ENCODE measurements at regions not wholly inside any gene's neighbourhood (a gene's known extent, or its start where the extent isn't known, plus 50 kb on each side); places are given as distances from the start of the nearest gene placed in this dataset.

- TF ChIP-seq REST (IDR thresholded peaks at IDR 0.05; ENCODE audit: insufficient read depth in 1 of 2, low read depth in 2 of 2, low read length in 2 of 2) (no peak), POLR2AphosphoS5 (IDR thresholded peaks at IDR 0.05; ENCODE audit: low read depth, low read length) (no peak), TAF1 (IDR thresholded peaks at IDR 0.05; ENCODE audit: borderline replicate concordance, insufficient read depth, low read length) (no peak), SIN3A (IDR thresholded peaks at IDR 0.05; ENCODE audit: borderline replicate concordance, insufficient read depth, low read length) (no peak), FOXP2 (optimal IDR thresholded peaks at IDR 0.05; ENCODE audit: borderline replicate concordance, extremely low read depth, extremely low read length, insufficient read depth) (no peak)
These were observed 78.2 kb upstream of the MAP3K1 start for GRCh38 chr5:56737002-56737621.

GRCh38 chr5:56735849-56736641 lies 79.3 kb upstream of the MAP3K1 start:
- TF ChIP-seq POLR2AphosphoS5 (IDR thresholded peaks at IDR 0.05; ENCODE audit: low read depth, low read length): no peak
- TF ChIP-seq REST (IDR thresholded peaks at IDR 0.05; ENCODE audit: insufficient read depth in 1 of 2, low read depth in 2 of 2, low read length in 2 of 2): no peak
- no peak for TF ChIP-seq TAF1 (IDR thresholded peaks at IDR 0.05; ENCODE audit: borderline replicate concordance, insufficient read depth, low read length)
- TF ChIP-seq FOXP2 (optimal IDR thresholded peaks at IDR 0.05; ENCODE audit: borderline replicate concordance, extremely low read depth, extremely low read length, insufficient read depth): no peak
- TF ChIP-seq SIN3A (IDR thresholded peaks at IDR 0.05; ENCODE audit: borderline replicate concordance, insufficient read depth, low read length): no peak

- TF ChIP-seq FOXP2 (optimal IDR thresholded peaks at IDR 0.05; ENCODE audit: borderline replicate concordance, extremely low read depth, extremely low read length, insufficient read depth): no peak
- no peak for TF ChIP-seq POLR2AphosphoS5 (IDR thresholded peaks at IDR 0.05; ENCODE audit: low read depth, low read length)
- TF ChIP-seq SIN3A (IDR thresholded peaks at IDR 0.05; ENCODE audit: borderline replicate concordance, insufficient read depth, low read length): no peak
- no peak for TF ChIP-seq REST (IDR thresholded peaks at IDR 0.05; ENCODE audit: insufficient read depth in 1 of 2, low read depth in 2 of 2, low read length in 2 of 2)
- no peak for TF ChIP-seq TAF1 (IDR thresholded peaks at IDR 0.05; ENCODE audit: borderline replicate concordance, insufficient read depth, low read length)
These were observed 81.2 kb upstream of the MAP3K1 start for GRCh38 chr5:56734091-56734694.

GRCh38 chr5:56733580-56733979 lies 81.8 kb upstream of the MAP3K1 start:
- TF ChIP-seq SIN3A (IDR thresholded peaks at IDR 0.05; ENCODE audit: borderline replicate concordance, insufficient read depth, low read length) (no peak), TAF1 (IDR thresholded peaks at IDR 0.05; ENCODE audit: borderline replicate concordance, insufficient read depth, low read length) (no peak), POLR2AphosphoS5 (IDR thresholded peaks at IDR 0.05; ENCODE audit: low read depth, low read length) (no peak), REST (IDR thresholded peaks at IDR 0.05; ENCODE audit: insufficient read depth in 1 of 2, low read depth in 2 of 2, low read length in 2 of 2) (no peak), FOXP2 (optimal IDR thresholded peaks at IDR 0.05; ENCODE audit: borderline replicate concordance, extremely low read depth, extremely low read length, insufficient read depth) (no peak)

All from PFSK-1 (cell line).